Osteocyte (in vitro differentiated cells): ENCODE measurements at regions not wholly inside any gene's neighbourhood (a gene's known extent, or its start where the extent isn't known, plus 50 kb on each side); places are given as distances from the start of the nearest gene placed in this dataset.

Source experiments
- DNase-seq: peaks from one replicate; pipeline ENCODE4 v3.0.0; 2021; ENCODE audit warnings: mixed read lengths; ENCODE audit not compliant: unreplicated experiment; ENCODE audit errors: extremely low spot score
- H3K27ac Mint-ChIP-seq: one replicate; pipeline ENCODE4 v1.8.0; 2021; ENCODE audit warnings: mild to moderate bottlenecking, mixed read lengths; ENCODE audit not compliant: unreplicated experiment
- H3K27me3 Mint-ChIP-seq: one replicate; pipeline ENCODE4 v1.8.0; 2021; ENCODE audit warnings: mixed read lengths; ENCODE audit not compliant: unreplicated experiment
- H3K36me3 Mint-ChIP-seq: one replicate; pipeline ENCODE4 v1.8.0; 2021; ENCODE audit warnings: mixed read lengths; ENCODE audit not compliant: unreplicated experiment
- H3K4me1 Mint-ChIP-seq: one replicate; pipeline ENCODE4 v1.8.0; 2021; ENCODE audit warnings: mixed read lengths; ENCODE audit not compliant: unreplicated experiment
- H3K4me3 Mint-ChIP-seq: one replicate; pipeline ENCODE4 v1.8.0; 2021; ENCODE audit warnings: mild to moderate bottlenecking, moderate library complexity, mixed read lengths; ENCODE audit not compliant: unreplicated experiment
- H3K9me3 Mint-ChIP-seq: one replicate; pipeline ENCODE4 v1.8.0; 2021; ENCODE audit warnings: mixed read lengths; ENCODE audit not compliant: unreplicated experiment
- TF ChIP-seq, protein P1 (sequence below): fragments of 200-600 bp; sonication (generic); IDR thresholded peaks from 2 replicates; pipeline ENCODE4 v1.5.0; 2021; ENCODE audit warnings: antibody characterized with exemption, mild to moderate bottlenecking, moderate library complexity

DNA sequence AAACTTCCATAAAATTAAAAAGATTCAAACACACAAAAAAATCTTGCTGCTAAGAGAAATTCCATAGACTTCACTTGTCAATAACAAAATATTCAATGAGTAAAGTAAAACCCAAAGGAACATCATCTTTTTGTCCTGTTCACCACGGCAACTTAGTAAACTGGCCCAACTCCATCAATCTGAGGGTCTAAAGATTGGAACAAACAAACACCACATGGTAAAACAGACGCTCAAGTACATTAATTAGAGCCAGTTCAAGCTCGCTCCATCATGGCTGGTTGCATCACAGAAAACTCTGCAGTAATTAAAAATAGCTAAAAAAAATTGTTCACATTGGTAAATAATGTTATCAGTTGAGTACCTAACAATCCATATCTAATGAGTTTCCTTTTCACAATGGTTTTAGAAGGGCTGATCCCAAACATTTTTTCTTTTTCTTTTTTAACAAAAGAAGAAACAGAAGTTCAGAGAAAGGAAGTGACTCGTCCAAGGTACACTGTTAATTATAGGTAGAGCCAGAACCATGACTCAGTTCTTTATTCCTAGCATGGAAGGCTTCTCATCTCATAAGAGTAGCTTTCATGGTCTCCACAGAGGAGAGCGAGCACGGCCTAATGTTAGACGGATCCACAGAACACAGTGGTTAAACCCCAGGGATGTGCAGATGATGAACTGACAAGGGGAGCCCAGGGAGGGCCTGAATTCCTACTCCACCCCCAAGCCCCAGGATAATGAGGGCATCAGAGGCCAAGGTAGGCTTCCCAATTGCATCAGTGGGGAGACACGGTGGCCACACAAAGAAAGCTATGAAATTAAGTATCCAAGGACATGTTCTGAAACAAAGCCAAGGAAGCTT, 79.2 kb upstream of the ARHGEF3 start:
- Mint-ChIP-seq H3K27me3 (no peaks in the 10 kb centered on the region), H3K27ac (no peak overlapping the region), H3K9me3 (no peaks in the 10 kb centered on the region), H3K4me3 (no peak overlapping the region), H3K36me3 (no peaks in the 10 kb centered on the region), H3K4me1 (peaks cover 3% of the 10 kb centered on the region)
- TF ChIP-seq, protein P1, sequence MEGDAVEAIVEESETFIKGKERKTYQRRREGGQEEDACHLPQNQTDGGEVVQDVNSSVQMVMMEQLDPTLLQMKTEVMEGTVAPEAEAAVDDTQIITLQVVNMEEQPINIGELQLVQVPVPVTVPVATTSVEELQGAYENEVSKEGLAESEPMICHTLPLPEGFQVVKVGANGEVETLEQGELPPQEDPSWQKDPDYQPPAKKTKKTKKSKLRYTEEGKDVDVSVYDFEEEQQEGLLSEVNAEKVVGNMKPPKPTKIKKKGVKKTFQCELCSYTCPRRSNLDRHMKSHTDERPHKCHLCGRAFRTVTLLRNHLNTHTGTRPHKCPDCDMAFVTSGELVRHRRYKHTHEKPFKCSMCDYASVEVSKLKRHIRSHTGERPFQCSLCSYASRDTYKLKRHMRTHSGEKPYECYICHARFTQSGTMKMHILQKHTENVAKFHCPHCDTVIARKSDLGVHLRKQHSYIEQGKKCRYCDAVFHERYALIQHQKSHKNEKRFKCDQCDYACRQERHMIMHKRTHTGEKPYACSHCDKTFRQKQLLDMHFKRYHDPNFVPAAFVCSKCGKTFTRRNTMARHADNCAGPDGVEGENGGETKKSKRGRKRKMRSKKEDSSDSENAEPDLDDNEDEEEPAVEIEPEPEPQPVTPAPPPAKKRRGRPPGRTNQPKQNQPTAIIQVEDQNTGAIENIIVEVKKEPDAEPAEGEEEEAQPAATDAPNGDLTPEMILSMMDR = no peak
- DNase-seq = no peak

DNA sequence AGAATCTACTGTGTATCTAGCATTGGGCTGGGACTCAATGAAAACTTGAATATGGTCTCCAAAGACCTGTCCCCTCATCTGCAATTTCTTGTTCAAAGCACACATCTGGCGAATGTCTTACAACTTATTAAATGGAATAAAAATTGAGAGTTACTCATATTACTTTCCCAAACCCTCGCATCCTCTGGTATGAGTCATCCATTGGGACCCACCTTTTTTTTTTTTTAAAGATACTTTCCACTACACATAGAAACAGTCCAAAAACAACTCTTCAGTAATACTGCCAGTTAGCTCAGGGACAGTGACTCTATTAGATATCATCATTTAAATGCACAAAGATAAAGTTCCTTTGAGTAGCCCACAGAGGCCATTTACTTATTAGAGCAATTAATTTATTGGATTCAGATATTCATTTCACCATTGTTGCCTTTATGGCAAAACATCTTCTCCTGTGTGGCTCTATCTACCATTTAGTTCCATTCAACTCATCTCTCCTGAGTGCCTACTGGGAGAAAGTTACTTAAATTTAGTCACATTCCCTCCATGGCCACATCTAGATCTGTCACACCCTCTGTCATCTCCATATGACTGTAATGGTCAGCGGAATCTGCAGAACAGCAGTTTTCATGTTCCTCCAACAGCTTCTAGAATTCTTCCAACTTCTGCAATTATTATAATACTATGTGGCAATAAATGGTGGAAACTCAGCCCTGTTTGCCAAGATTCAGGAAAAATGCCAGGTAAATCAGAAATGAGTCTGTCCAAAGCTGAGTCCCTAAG, 77.9 kb upstream of the ARHGEF3 start:
- H3K4me1 Mint-ChIP-seq = peaks cover 3% of the 10 kb centered on the region
- no peak overlapping the region for H3K4me3 Mint-ChIP-seq
- TF ChIP-seq, protein P1 = no peak
- no peaks in the 10 kb centered on the region for H3K36me3 Mint-ChIP-seq
- no peaks in the 10 kb centered on the region for H3K9me3 Mint-ChIP-seq
- H3K27me3 Mint-ChIP-seq = no peaks in the 10 kb centered on the region
- DNase-seq = no peak
- H3K27ac Mint-ChIP-seq = no peak overlapping the region

DNA sequence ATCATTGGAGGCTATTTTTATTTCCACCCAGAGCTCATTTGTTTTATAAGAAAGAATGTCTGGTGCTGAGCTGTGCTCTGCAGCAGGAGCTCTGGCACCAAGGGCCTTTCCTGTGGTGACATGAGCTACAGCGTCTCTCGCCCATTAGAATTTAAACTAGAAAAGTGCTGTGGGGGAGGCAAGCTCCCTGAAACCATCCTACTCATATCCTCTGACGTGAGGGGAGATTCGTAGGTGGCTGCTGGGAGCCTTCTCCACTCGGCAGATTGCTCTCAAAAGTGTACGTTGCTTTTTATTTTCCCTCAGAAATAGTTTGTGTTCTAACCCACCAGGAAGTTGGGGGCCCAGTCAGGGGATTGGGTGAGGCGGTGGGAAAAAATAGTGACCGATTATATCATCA, 76.3 kb upstream of the ARHGEF3 start:
- no peak for DNase-seq
- Mint-ChIP-seq H3K9me3 (no peaks in the 10 kb centered on the region), H3K4me1 (peaks cover 3% of the 10 kb centered on the region), H3K4me3 (no peak overlapping the region), H3K27me3 (no peaks in the 10 kb centered on the region), H3K36me3 (no peaks in the 10 kb centered on the region), H3K27ac (no peak overlapping the region)
- TF ChIP-seq, protein P1 = no peak

DNA sequence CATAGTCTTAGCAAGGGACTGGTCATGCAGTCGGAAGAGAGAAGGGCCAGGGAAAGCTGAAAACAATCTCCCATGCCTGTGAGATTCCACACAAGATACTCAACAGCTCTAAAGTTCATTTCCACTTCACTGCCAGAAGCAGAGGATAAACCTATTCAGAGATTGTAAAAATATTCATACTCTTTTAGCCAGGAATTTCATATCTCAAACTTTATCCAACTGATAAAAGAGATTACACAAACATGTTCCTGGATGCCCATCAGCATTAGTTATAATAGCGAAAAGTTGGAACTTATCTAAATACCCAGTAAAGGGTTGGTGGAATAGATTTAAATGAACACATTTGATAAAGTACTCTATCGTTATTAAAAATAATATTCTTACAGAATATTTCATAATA, 75.2 kb upstream of the ARHGEF3 start:
- Mint-ChIP-seq H3K27me3 (no peaks in the 10 kb centered on the region), H3K9me3 (no peaks in the 10 kb centered on the region), H3K4me3 (no peak overlapping the region), H3K36me3 (no peaks in the 10 kb centered on the region), H3K4me1 (peaks cover 3% of the 10 kb centered on the region), H3K27ac (no peak overlapping the region)
- no peak for DNase-seq
- TF ChIP-seq, protein P1 = no peak

DNA sequence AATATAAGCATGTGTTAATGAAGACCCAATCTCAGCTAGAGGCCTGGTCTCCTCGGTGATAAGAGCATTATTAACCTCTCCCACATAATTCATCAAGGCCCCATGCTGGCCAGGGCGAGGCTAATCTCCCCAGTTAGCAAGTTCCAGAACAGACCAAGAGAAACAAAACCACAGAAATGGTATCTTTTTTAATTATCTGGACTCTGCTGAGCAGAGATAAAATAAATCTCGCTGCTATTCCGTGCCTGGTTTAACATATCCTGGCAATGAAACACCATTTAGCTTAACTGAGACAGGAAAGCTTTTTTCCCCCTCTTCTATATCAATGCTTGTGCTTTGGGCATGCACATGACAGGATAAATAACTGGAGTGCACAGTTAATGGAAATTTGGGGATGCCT, 72.5 kb upstream of the ARHGEF3 start:
- Mint-ChIP-seq H3K36me3 (no peaks in the 10 kb centered on the region), H3K9me3 (no peaks in the 10 kb centered on the region), H3K27me3 (peaks cover 9% of the 10 kb centered on the region), H3K4me3 (no peak overlapping the region), H3K27ac (no peak overlapping the region), H3K4me1 (no peaks in the 10 kb centered on the region)
- TF ChIP-seq, protein P1 = no peak
- no peak for DNase-seq
